ENCODE measurements at regions not wholly inside any gene's neighbourhood (a gene's known extent, or its start where the extent isn't known, plus 50 kb on each side); places are given as distances from the start of the nearest gene placed in this dataset.

GRCh38 chr2:11103984-11104793 lies 51.1 kb upstream of the SLC66A3 start:
- no peaks in the 10 kb centered on the region; the same call in 1 of the 2 replicates for H3K27me3 ChIP-seq (replicated peaks; ENCODE audit: control insufficient read depth, insufficient read depth, low read length)
- no peak overlapping the region for H3K4me3 ChIP-seq (ENCODE audit: low read depth, low read length)
- BruUV-seq (replicated peaks): no TSS peak
- no peaks in the 10 kb centered on the region for H3K36me3 ChIP-seq (ENCODE audit: control insufficient read depth, insufficient read depth, low read length)
- POLR2A ChIA-PET: no interaction called here
- Mint-ChIP-seq H3K27me3 (ENCODE audit: insufficient read depth, unreplicated experiment) (peaks cover 5% of the 10 kb centered on the region), H3K27ac (ENCODE audit: unreplicated experiment) (no peak overlapping the region), H3K9me3 (ENCODE audit: unreplicated experiment) (no peaks in the 10 kb centered on the region), H3K4me1 (ENCODE audit: low read depth, unreplicated experiment) (no peaks in the 10 kb centered on the region), H3K4me3 (ENCODE audit: unreplicated experiment) (no peak overlapping the region), H3K36me3 (ENCODE audit: insufficient read depth, unreplicated experiment) (no peaks in the 10 kb centered on the region)
- intact Hi-C loops (cut with micrococcal nuclease; ENCODE audit: unreplicated experiment): no loop called here
- CTCF ChIA-PET: interaction anchor here (0.6 to 0.8 kb wide), 2 partner anchors 46 to 269 kb away, joined by 3 to 7 read pairs; no protein-coding TSS in a partner anchor
- no peak for DNase-seq
- no peaks in the 10 kb centered on the region for H3K9me3 ChIP-seq
- H3K4me1 ChIP-seq: no peaks in the 10 kb centered on the region
- no peak for TF ChIP-seq CTCF (IDR thresholded peaks at IDR 0.05; ENCODE audit: insufficient read depth in 1 of 2, low read depth in 1 of 2, low read length in 1 of 2, severe bottlenecking in 1 of 2, unreplicated experiment in 1 of 2)

- Histone ChIP-seq H3K9me3 (no peaks in the 10 kb centered on the region), H3K4me3 (ENCODE audit: low read depth, low read length) (no peak overlapping the region), H3K36me3 (ENCODE audit: control insufficient read depth, insufficient read depth, low read length) (no peaks in the 10 kb centered on the region), H3K4me1 (no peaks in the 10 kb centered on the region), H3K27me3 (replicated peaks; ENCODE audit: control insufficient read depth, insufficient read depth, low read length) (no peaks in the 10 kb centered on the region)
- no peak for TF ChIP-seq CTCF (IDR thresholded peaks at IDR 0.05; ENCODE audit: insufficient read depth in 1 of 2, low read depth in 1 of 2, low read length in 1 of 2, severe bottlenecking in 1 of 2, unreplicated experiment in 1 of 2)
- no peak overlapping the region for H3K4me3 Mint-ChIP-seq (ENCODE audit: unreplicated experiment)
- peaks cover 6% of the 10 kb centered on the region for H3K27me3 Mint-ChIP-seq (ENCODE audit: insufficient read depth, unreplicated experiment)
- no peak overlapping the region for H3K27ac Mint-ChIP-seq (ENCODE audit: unreplicated experiment)
- intact Hi-C loops (cut with micrococcal nuclease; ENCODE audit: unreplicated experiment): no loop called here
- no peaks in the 10 kb centered on the region for H3K9me3 Mint-ChIP-seq (ENCODE audit: unreplicated experiment)
- H3K4me1 Mint-ChIP-seq (ENCODE audit: low read depth, unreplicated experiment): no peaks in the 10 kb centered on the region
- ChIA-PET POLR2A (no interaction called here), CTCF (interaction anchor here (0.6 to 0.8 kb wide), 4 partner anchors 26 to 269 kb away, joined by 3 to 8 read pairs (median 6); no protein-coding TSS in a partner anchor)
- no peaks in the 10 kb centered on the region for H3K36me3 Mint-ChIP-seq (ENCODE audit: insufficient read depth, unreplicated experiment)
- no peak for DNase-seq
- no TSS peak for BruUV-seq (replicated peaks)
Observed at GRCh38 chr2:11104794-11105660, 50.2 kb upstream of the SLC66A3 start.
